ENCODE measurements at regions not wholly inside any gene's neighbourhood (a gene's known extent, or its start where the extent isn't known, plus 50 kb on each side); places are given as distances from the start of the nearest gene placed in this dataset.

DNA sequence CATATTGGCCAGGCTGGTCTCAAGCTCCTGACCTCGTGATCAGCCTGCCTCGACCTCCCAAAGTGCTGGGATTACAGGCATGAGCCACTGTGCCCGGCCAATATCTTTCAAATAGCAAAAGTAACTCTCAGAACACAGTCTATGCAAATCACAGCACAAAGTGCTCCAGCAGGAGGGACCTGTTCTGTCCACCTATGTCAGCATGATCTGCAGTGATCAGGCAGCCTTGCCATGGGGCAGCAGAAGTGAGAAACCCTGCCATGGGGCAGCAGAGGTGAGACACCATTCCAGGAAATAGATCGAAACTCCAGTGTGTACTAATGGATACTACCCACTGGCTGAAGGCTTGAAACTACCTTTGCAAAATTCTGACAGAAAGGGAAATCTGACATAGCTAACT lies 78.5 kb upstream of the EIF5 start:
- TF ChIP-seq, protein P1, sequence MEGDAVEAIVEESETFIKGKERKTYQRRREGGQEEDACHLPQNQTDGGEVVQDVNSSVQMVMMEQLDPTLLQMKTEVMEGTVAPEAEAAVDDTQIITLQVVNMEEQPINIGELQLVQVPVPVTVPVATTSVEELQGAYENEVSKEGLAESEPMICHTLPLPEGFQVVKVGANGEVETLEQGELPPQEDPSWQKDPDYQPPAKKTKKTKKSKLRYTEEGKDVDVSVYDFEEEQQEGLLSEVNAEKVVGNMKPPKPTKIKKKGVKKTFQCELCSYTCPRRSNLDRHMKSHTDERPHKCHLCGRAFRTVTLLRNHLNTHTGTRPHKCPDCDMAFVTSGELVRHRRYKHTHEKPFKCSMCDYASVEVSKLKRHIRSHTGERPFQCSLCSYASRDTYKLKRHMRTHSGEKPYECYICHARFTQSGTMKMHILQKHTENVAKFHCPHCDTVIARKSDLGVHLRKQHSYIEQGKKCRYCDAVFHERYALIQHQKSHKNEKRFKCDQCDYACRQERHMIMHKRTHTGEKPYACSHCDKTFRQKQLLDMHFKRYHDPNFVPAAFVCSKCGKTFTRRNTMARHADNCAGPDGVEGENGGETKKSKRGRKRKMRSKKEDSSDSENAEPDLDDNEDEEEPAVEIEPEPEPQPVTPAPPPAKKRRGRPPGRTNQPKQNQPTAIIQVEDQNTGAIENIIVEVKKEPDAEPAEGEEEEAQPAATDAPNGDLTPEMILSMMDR (IDR thresholded peaks at IDR 0.05), result no peak
- no peak for TF ChIP-seq POLR2A (IDR thresholded peaks at IDR 0.05)
